ENCODE measurements at regions not wholly inside any gene's neighbourhood (a gene's known extent, or its start where the extent isn't known, plus 50 kb on each side); places are given as distances from the start of the nearest gene placed in this dataset.

- no peaks in the 10 kb centered on the region for H3K4me1 ChIP-seq
- H3K4me3 ChIP-seq (ENCODE audit: low read depth, low read length) = no peak overlapping the region
- no peak for DNase-seq
- H3K9me3 ChIP-seq = no peaks in the 10 kb centered on the region
- H3K36me3 ChIP-seq = no peaks in the 10 kb centered on the region
- no peaks in the 10 kb centered on the region for H3K27me3 ChIP-seq
- no peak for TF ChIP-seq CTCF (IDR thresholded peaks at IDR 0.05; ENCODE audit: low read depth, low read length)
Observed at GRCh38 chr4:100062921-100063320, 112.8 kb upstream of the H2AZ1 start.

DNA sequence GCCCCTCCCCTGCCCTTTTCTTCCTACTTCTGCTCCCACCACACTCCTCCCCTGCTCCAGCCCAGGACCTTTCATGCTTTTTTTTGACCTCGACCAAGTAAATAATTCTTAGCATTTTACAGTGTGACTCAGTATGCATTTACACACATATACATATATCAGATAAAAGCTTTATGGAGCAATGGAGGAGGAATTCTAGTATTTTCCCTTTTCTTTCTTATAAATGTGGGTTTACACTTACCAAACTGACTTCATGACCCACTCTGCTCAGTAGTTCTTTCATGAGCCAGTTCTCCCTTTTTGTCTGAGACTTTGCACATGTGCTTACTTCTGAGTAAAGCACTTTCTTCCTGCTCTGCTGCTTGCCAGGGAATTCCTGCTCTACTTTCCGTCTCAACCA is 111.8 kb upstream of the H2AZ1 start:
- no peaks in the 10 kb centered on the region for H3K4me1 ChIP-seq
- no peak overlapping the region for H3K4me3 ChIP-seq (ENCODE audit: low read depth, low read length)
- no peaks in the 10 kb centered on the region for H3K36me3 ChIP-seq
- no peak for DNase-seq
- TF ChIP-seq CTCF (IDR thresholded peaks at IDR 0.05; ENCODE audit: low read depth, low read length) = no peak
- H3K27me3 ChIP-seq = no peaks in the 10 kb centered on the region
- no peaks in the 10 kb centered on the region for H3K9me3 ChIP-seq

DNA sequence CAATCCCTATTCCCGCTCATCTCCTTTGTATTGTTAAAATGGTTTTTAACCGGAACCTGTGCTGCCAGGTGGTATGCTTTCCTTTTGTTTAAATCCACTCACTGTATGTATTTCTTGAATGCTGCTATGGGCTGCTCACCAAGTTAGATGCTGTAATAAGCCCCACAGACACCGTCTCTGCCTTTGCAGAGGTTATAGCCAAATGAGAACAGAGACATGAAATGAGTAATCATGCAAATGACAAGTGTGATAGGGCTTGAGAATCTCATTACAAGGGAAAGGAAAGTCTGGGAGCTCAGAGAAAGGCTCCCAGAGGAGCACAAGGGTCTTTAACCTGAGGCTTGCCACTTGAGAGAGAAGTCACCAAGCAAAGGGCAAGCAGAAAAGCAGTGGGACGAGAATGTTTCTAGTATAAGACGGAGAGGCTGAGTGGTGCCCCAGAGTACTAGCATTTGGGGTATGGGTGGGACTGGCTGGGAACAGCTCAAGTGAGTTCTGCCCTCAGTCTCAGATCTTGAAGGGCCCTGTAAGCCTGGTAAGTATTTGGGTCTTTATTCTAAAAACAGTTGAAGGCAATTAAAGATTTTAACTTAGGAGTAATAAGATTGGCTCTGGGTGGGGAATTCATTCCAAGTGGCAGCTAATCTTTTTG is 110.8 kb upstream of the H2AZ1 start:
- Histone ChIP-seq H3K27me3 (no peaks in the 10 kb centered on the region), H3K4me1 (no peaks in the 10 kb centered on the region), H3K9me3 (no peaks in the 10 kb centered on the region), H3K4me3 (ENCODE audit: low read depth, low read length) (no peak overlapping the region), H3K36me3 (no peaks in the 10 kb centered on the region)
- TF ChIP-seq CTCF (IDR thresholded peaks at IDR 0.05; ENCODE audit: low read depth, low read length) = no peak
- no peak for DNase-seq

GRCh38 chr4:100059467-100059866 is 109.4 kb upstream of the H2AZ1 start:
- Histone ChIP-seq H3K4me1 (no peaks in the 10 kb centered on the region), H3K4me3 (ENCODE audit: low read depth, low read length) (no peak overlapping the region), H3K9me3 (no peaks in the 10 kb centered on the region), H3K36me3 (no peaks in the 10 kb centered on the region), H3K27me3 (no peaks in the 10 kb centered on the region)
- DNase-seq = no peak
- TF ChIP-seq CTCF (IDR thresholded peaks at IDR 0.05; ENCODE audit: low read depth, low read length) = no peak

GRCh38 chr4:100056701-100057100 is 106.6 kb upstream of the H2AZ1 start:
- H3K36me3 ChIP-seq = no peaks in the 10 kb centered on the region
- no peak for DNase-seq
- H3K9me3 ChIP-seq = no peaks in the 10 kb centered on the region
- H3K4me1 ChIP-seq = no peaks in the 10 kb centered on the region
- H3K4me3 ChIP-seq (ENCODE audit: low read depth, low read length) = no peak overlapping the region
- no peaks in the 10 kb centered on the region for H3K27me3 ChIP-seq
- TF ChIP-seq CTCF (IDR thresholded peaks at IDR 0.05; ENCODE audit: low read depth, low read length) = no peak

DNA sequence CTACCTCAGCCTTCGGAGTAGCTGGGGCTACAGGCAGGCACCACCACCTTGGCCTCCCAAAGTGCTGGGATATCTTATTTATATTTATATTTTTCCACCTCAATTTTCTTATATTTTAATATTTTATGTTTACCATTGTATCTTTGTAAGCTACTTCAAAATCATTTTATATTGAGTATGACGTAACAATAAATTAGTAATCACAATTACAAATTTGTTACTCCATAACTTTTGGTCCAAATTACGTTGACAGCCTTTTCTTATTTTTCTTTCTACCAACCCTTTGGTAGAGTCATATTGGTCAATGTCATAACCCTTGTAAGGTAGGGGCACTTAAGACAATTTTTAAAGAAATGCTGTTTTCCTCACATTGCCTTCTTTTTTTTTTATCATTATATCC is 104.0 kb upstream of the H2AZ1 start:
- no peak overlapping the region for H3K4me3 ChIP-seq (ENCODE audit: low read depth, low read length)
- H3K36me3 ChIP-seq = no peaks in the 10 kb centered on the region
- DNase-seq = no peak
- no peaks in the 10 kb centered on the region for H3K4me1 ChIP-seq
- H3K9me3 ChIP-seq = no peaks in the 10 kb centered on the region
- H3K27me3 ChIP-seq = no peaks in the 10 kb centered on the region
- no peak for TF ChIP-seq CTCF (IDR thresholded peaks at IDR 0.05; ENCODE audit: low read depth, low read length)
